CD4-positive, CD25-positive, alpha-beta regulatory T cell (primary cell): ENCODE measurements at regions not wholly inside any gene's neighbourhood (a gene's known extent, or its start where the extent isn't known, plus 50 kb on each side); places are given as distances from the start of the nearest gene placed in this dataset.

Experiments used
- ATAC-seq, 2 donors: fragments of 150-1000 bp; cut with Tn5 transposase; one replicate each; pipeline ENCODE4 v1.10.0; 2021; ENCODE audit warnings: low read depth in 2 of 2, moderate number of reproducible peaks in 2 of 2, moderate library complexity in 1 of 2
- DNase-seq, 3 donors: peaks; one replicate each; pipeline versions ENCODE4 v3.0.0 to v3.0.0-alpha.2; 2012 to 2022; ENCODE audit warnings: mixed read lengths in 1 of 3
- H3K27ac ChIP-seq: one replicate; pipeline ENCODE4 v1.7.0; 2013; ENCODE audit warnings: mild to moderate bottlenecking, low read length; ENCODE audit not compliant: insufficient read depth, poor library complexity, severe bottlenecking
- H3K27me3 ChIP-seq: one replicate; pipeline ENCODE4 v1.7.0; 2013; ENCODE audit warnings: low read length; ENCODE audit not compliant: control insufficient read depth, insufficient read depth
- H3K36me3 ChIP-seq: one replicate; pipeline ENCODE4 v1.7.0; 2013; ENCODE audit warnings: mild to moderate bottlenecking, low read length, moderate library complexity; ENCODE audit not compliant: control insufficient read depth, insufficient read depth
- H3K4me1 ChIP-seq: 2 replicates; pipeline ENCODE4 v1.7.0; 2013; ENCODE audit warnings: mild to moderate bottlenecking, low read length; ENCODE audit not compliant: insufficient read depth, control insufficient read depth, poor library complexity, severe bottlenecking
- H3K4me3 ChIP-seq: one replicate; pipeline ENCODE4 v1.7.0; 2013; ENCODE audit warnings: low read depth, mild to moderate bottlenecking, low read length, moderate library complexity
- H3K9me3 ChIP-seq, 2 experiments: 1 replicate in 1 of 2; 2 replicates in 1 of 2; pipeline ENCODE4 v1.7.0; 2013; ENCODE audit warnings: low read length in 2 of 2, mild to moderate bottlenecking in 1 of 2, moderate library complexity in 1 of 2; ENCODE audit not compliant: control insufficient read depth in 2 of 2
- H3K27ac Mint-ChIP-seq, 3 donors: one replicate each; pipeline ENCODE4 v1.8.0; 2020 to 2022; ENCODE audit warnings: mild to moderate bottlenecking in 3 of 3, mixed read lengths in 3 of 3, moderate library complexity in 2 of 3
- H3K27me3 Mint-ChIP-seq: one replicate; pipeline ENCODE4 v1.8.0; 2022; ENCODE audit warnings: mild to moderate bottlenecking, mixed read lengths
- H3K36me3 Mint-ChIP-seq: one replicate; pipeline ENCODE4 v1.8.0; 2020; ENCODE audit warnings: mixed read lengths
- H3K4me1 Mint-ChIP-seq, 4 donors: one replicate each; pipeline ENCODE4 v1.8.0; 2020 to 2022; ENCODE audit warnings: mixed read lengths in 4 of 4, mild to moderate bottlenecking in 1 of 4
- H3K4me3 Mint-ChIP-seq, 4 donors: one replicate each; pipeline ENCODE4 v1.8.0; 2020 to 2022; ENCODE audit warnings: mild to moderate bottlenecking in 4 of 4, mixed read lengths in 4 of 4, moderate library complexity in 3 of 4
- H3K9me3 Mint-ChIP-seq, 7 donors: one replicate each; pipeline ENCODE4 v1.8.0; 2020 to 2022; ENCODE audit warnings: mixed read lengths in 7 of 7, mild to moderate bottlenecking in 3 of 7, moderate library complexity in 2 of 7

DNA sequence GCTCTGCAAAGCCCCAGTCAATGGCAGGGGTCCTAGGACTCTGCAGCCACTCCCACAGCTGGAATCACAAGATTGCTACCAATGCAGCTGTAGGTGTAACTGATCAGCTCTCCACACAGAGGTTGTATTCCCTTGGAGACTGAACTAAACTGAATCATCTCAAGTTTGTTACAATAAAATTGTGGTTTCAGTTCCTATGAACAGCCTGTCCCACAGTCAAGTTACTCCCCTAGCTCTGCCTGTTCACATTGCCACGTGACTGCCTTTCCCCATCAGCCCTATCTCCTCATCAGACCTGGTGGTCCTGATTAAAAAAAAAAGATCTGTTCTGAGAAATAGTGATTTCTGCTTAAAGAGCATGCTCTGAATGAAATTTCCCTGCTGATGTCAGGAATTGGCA lies 287.9 kb upstream of the NBEA start:
- H3K27me3 ChIP-seq, result no peaks in the 10 kb centered on the region
- no peak overlapping the region for H3K27ac ChIP-seq
- no peaks in the 10 kb centered on the region for H3K4me1 ChIP-seq
- H3K36me3 Mint-ChIP-seq, result no peaks in the 10 kb centered on the region
- H3K4me1 Mint-ChIP-seq, result no peaks in the 10 kb centered on the region
- no peaks in the 10 kb centered on the region for H3K27me3 Mint-ChIP-seq
- no peak overlapping the region for H3K27ac Mint-ChIP-seq
- no peak for DNase-seq
- ATAC-seq, result no peak
- H3K9me3 ChIP-seq, result no peaks in the 10 kb centered on the region
- H3K4me3 ChIP-seq, result no peak overlapping the region
- H3K9me3 Mint-ChIP-seq, result peaks cover 0 to 19% (median 7%) of the 10 kb centered on the region in 7 donors
- no peak overlapping the region for H3K4me3 Mint-ChIP-seq
- H3K36me3 ChIP-seq, result no peaks in the 10 kb centered on the region

DNA sequence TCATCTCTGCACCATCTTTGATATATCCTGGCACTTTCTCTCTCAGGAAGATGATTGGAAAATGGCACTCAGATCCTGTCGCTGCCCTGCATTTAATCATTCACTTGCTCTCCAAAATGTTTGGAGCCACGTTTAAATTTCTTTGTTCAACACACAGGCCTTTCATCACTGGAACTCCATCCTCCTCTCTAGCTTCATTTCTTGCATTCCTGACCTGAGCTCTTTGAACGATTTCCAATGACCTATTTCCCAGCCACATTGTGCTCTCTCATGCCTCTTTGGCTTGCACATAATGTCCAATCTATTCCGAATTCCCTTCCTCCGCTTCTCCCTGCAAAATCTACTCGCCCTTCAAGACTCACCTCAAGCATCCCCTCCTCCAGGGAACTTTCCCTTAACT lies 287.4 kb upstream of the NBEA start:
- Mint-ChIP-seq H3K9me3 (peaks cover 0 to 19% (median 7%) of the 10 kb centered on the region in 7 donors), H3K4me1 (no peaks in the 10 kb centered on the region), H3K27me3 (no peaks in the 10 kb centered on the region), H3K27ac (no peak overlapping the region), H3K36me3 (no peaks in the 10 kb centered on the region), H3K4me3 (no peak overlapping the region)
- H3K27ac ChIP-seq, result no peak overlapping the region
- H3K36me3 ChIP-seq, result no peaks in the 10 kb centered on the region
- ATAC-seq (no peak), DNase-seq (no peak)
- no peaks in the 10 kb centered on the region for H3K9me3 ChIP-seq
- no peaks in the 10 kb centered on the region for H3K4me1 ChIP-seq
- no peak overlapping the region for H3K4me3 ChIP-seq
- H3K27me3 ChIP-seq, result no peaks in the 10 kb centered on the region

- H3K4me3 Mint-ChIP-seq, result no peak overlapping the region
- no peaks in the 10 kb centered on the region for H3K36me3 Mint-ChIP-seq
- Histone ChIP-seq H3K27ac (no peak overlapping the region), H3K4me3 (no peak overlapping the region), H3K27me3 (no peaks in the 10 kb centered on the region), H3K4me1 (no peaks in the 10 kb centered on the region), H3K36me3 (no peaks in the 10 kb centered on the region), H3K9me3 (no peaks in the 10 kb centered on the region)
- peaks cover 0 to 25% (median 7%) of the 10 kb centered on the region in 7 donors for H3K9me3 Mint-ChIP-seq
- no peaks in the 10 kb centered on the region for H3K4me1 Mint-ChIP-seq
- DNase-seq (no peak), ATAC-seq (no peak)
- H3K27me3 Mint-ChIP-seq, result no peaks in the 10 kb centered on the region
- no peak overlapping the region for H3K27ac Mint-ChIP-seq
Measured at GRCh38 chr13:34655554-34655953, 286.5 kb upstream of the NBEA start.

- Mint-ChIP-seq H3K4me3 (no peak overlapping the region), H3K36me3 (no peaks in the 10 kb centered on the region), H3K9me3 (peaks cover 0 to 16% (median 5%) of the 10 kb centered on the region in 7 donors), H3K4me1 (no peaks in the 10 kb centered on the region), H3K27ac (no peak overlapping the region), H3K27me3 (no peaks in the 10 kb centered on the region)
- ATAC-seq (no peak), DNase-seq (no peak)
- no peak overlapping the region for H3K4me3 ChIP-seq
- H3K9me3 ChIP-seq, result no peaks in the 10 kb centered on the region
- H3K27me3 ChIP-seq, result no peaks in the 10 kb centered on the region
- no peaks in the 10 kb centered on the region for H3K4me1 ChIP-seq
- no peaks in the 10 kb centered on the region for H3K36me3 ChIP-seq
- no peak overlapping the region for H3K27ac ChIP-seq
Measured at GRCh38 chr13:34657716-34658115, 284.4 kb upstream of the NBEA start.

DNA sequence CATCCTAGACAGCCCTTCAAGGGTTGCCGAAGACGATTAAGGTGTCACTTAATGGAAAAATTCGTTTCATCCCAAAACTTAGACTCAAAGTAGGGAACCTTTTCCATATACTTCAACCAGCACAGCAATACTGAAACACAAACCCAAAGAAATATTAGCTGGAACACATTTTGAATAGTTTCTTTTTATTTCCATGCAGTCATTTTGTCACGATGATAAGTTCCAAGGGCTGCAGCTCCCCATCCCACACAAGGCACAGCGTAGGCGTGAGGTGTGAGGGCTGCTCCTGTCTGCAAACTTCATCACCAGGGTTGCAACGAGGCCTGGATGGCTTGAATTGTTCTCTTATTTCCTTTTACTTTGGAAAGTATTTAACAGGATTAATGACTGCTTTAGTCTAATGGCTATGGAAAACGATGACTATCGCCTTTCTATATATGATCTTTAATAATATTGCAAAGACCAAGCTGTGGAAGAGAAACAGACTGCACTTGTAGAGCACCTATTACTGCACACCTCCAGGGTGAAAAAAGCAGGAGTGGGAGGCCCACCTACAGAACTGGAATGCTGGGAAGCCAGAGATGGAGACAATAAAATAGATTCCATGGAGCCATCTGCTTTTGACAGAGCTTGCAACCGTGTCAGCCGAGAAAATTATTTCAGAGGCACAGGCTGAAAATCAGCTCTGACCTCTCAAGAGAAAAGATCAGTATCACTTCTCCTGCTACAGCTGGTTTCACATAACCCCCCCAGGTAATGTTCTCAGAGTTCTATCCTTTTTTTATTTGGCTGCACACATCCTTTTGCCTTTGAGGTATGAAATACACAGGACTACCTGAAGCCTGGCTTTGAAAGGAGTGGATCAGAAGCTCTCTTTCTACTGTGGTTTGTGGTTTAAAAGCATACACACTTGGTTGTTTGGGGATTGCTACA lies 274.5 kb upstream of the NBEA start:
- Mint-ChIP-seq H3K4me1 (no peaks in the 10 kb centered on the region), H3K4me3 (no peak overlapping the region), H3K27ac (no peak overlapping the region), H3K27me3 (no peaks in the 10 kb centered on the region), H3K36me3 (no peaks in the 10 kb centered on the region), H3K9me3 (peaks cover 0 to 13% (median 3%) of the 10 kb centered on the region in 7 donors)
- no peak overlapping the region for H3K27ac ChIP-seq
- DNase-seq (no peak), ATAC-seq (no peak)
- H3K4me3 ChIP-seq, result no peak overlapping the region
- H3K36me3 ChIP-seq, result no peaks in the 10 kb centered on the region
- H3K4me1 ChIP-seq, result no peaks in the 10 kb centered on the region
- no peaks in the 10 kb centered on the region for H3K9me3 ChIP-seq
- H3K27me3 ChIP-seq, result no peaks in the 10 kb centered on the region

DNA sequence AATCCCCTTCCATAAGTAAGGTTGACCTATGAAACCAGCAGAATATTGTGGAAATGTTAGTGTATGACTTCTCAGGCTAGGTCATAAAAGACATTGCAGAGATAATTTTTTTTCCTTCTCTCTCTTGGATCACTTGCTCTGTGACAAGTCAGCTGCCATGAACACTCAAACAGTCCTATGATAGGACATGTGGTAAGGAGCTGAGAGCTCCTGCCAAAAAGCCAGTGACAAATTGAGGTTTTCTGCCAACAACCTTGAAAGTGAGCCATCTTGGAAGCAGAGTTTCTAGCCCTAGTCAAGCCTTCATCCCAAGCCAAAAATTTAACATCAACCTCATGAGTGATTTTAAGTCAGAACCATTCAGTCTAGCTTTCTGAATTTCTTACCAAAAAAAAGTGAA lies 270.9 kb upstream of the NBEA start:
- ATAC-seq, result no peak
- H3K9me3 Mint-ChIP-seq, result peaks cover 0 to 8% (median 2%) of the 10 kb centered on the region in 7 donors
- no peak overlapping the region for H3K27ac Mint-ChIP-seq
- H3K4me1 ChIP-seq, result no peaks in the 10 kb centered on the region
- no peaks in the 10 kb centered on the region for H3K4me1 Mint-ChIP-seq
- no peaks in the 10 kb centered on the region for H3K9me3 ChIP-seq
- H3K27me3 ChIP-seq, result no peaks in the 10 kb centered on the region
- no peaks in the 10 kb centered on the region for H3K36me3 Mint-ChIP-seq
- H3K27me3 Mint-ChIP-seq, result no peaks in the 10 kb centered on the region
- H3K4me3 Mint-ChIP-seq, result no peak overlapping the region
- no peak overlapping the region for H3K27ac ChIP-seq
- H3K36me3 ChIP-seq, result no peaks in the 10 kb centered on the region
- no peak overlapping the region for H3K4me3 ChIP-seq
- DNase-seq, result no peak

DNA sequence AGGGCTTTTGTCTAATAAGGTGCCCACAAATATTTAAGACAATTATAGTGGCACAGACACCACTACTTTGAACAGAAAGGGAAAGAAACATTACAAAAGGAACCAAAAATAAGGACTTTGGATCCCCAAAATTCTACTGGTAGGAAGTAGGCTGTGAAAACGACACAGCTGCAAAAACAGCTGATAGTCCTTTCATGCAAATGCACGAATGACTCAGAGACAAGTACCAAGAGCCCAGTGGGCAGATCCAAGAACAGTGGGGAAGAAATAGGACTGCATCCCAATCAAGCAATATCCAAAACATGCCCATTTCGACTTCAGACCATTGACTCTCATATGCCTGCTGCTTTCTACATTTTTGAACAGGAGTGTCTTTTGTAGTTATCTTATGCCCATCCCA lies 269.4 kb upstream of the NBEA start:
- peaks cover 0 to 8% (median under 1%) of the 10 kb centered on the region in 7 donors for H3K9me3 Mint-ChIP-seq
- H3K27ac ChIP-seq, result no peak overlapping the region
- H3K27me3 ChIP-seq, result no peaks in the 10 kb centered on the region
- H3K4me3 ChIP-seq, result no peak overlapping the region
- ATAC-seq (no peak), DNase-seq (no peak)
- no peaks in the 10 kb centered on the region for H3K4me1 ChIP-seq
- no peaks in the 10 kb centered on the region for H3K9me3 ChIP-seq
- H3K36me3 ChIP-seq, result no peaks in the 10 kb centered on the region
- H3K27ac Mint-ChIP-seq, result no peak overlapping the region
- no peak overlapping the region for H3K4me3 Mint-ChIP-seq
- no peaks in the 10 kb centered on the region for H3K4me1 Mint-ChIP-seq
- H3K27me3 Mint-ChIP-seq, result no peaks in the 10 kb centered on the region
- no peaks in the 10 kb centered on the region for H3K36me3 Mint-ChIP-seq

DNA sequence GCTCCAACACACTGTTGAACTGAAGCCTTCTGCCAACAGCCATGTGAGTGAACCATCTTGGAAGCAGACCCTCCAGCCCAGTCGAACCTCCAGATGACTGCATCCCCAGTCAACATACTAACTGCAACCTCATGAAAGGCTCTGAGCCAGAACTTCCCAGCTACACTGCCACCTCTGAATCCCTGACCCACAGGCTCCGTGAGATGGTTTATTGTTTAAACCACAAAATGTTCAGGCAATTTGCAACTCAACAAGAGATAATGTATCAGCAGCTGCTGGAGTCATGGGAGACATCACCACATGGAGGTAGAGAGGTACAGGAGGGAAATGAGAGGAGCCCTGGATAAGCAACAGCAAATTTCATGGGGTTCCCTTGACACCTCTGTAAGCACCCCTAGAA lies 266.4 kb upstream of the NBEA start:
- no peak overlapping the region for H3K4me3 Mint-ChIP-seq
- H3K27ac Mint-ChIP-seq, result no peak overlapping the region
- no peaks in the 10 kb centered on the region for H3K4me1 Mint-ChIP-seq

More for the DNA sequence above, 266.4 kb upstream of the NBEA start:
- H3K4me1 ChIP-seq, result no peaks in the 10 kb centered on the region
- no peaks in the 10 kb centered on the region for H3K9me3 ChIP-seq
- H3K27me3 ChIP-seq, result no peaks in the 10 kb centered on the region
- H3K4me3 ChIP-seq, result no peak overlapping the region
- Mint-ChIP-seq H3K36me3 (no peaks in the 10 kb centered on the region), H3K9me3 (peaks cover 0 to 4% (median 0%) of the 10 kb centered on the region in 7 donors), H3K27me3 (no peaks in the 10 kb centered on the region)
- no peak for DNase-seq
- ATAC-seq, result no peak
- no peaks in the 10 kb centered on the region for H3K36me3 ChIP-seq
- H3K27ac ChIP-seq, result no peak overlapping the region
